Stimulated activated CD4-positive, alpha-beta T cell treated with anti-CD3 and anti-CD28 coated beads, Interleukin-2, amount 100 ng/mL, for 24 hours (primary cell): ENCODE measurements at regions not wholly inside any gene's neighbourhood (a gene's known extent, or its start where the extent isn't known, plus 50 kb on each side); places are given as distances from the start of the nearest gene placed in this dataset.
"Not testable (repeated sequence)": the region's sequence is repeated elsewhere in the genome, so short reads cannot be mapped to it uniquely, and the experiment has no call there.

Source experiments
- DNase-seq, 2 donors: peaks; one replicate each; pipeline ENCODE4 v3.0.0-alpha.2; 2020

- DNase-seq: not testable (repeated sequence)
These were observed 223.7 kb upstream of the ANKRD20A1 start for GRCh38 chr9:67635067-67635466.

- not testable (repeated sequence) for DNase-seq
These were observed 246.8 kb upstream of the ANKRD20A1 start for GRCh38 chr9:67611900-67612299.

GRCh38 chr9:67609872-67610271, 248.9 kb upstream of the ANKRD20A1 start:
- not testable (repeated sequence) for DNase-seq

- DNase-seq: not testable (repeated sequence)
These were observed 249.3 kb upstream of the ANKRD20A1 start for GRCh38 chr9:67609435-67609834.

GRCh38 chr9:67605113-67605512, 253.6 kb upstream of the ANKRD20A1 start:
- not testable (repeated sequence) for DNase-seq

GRCh38 chr9:67603609-67604008, 255.1 kb upstream of the ANKRD20A1 start:
- not testable (repeated sequence) for DNase-seq

- DNase-seq: not testable (repeated sequence)
These were observed 266.3 kb upstream of the ANKRD20A1 start for GRCh38 chr9:67592424-67592823.

- DNase-seq: not testable (repeated sequence)
These were observed 302.9 kb upstream of the ANKRD20A1 start for GRCh38 chr9:67555874-67556273.

- DNase-seq: not testable (repeated sequence)
These were observed 308.7 kb upstream of the ANKRD20A1 start for GRCh38 chr9:67550044-67550443.

- not testable (repeated sequence) for DNase-seq
These were observed 328.9 kb upstream of the ANKRD20A1 start for GRCh38 chr9:67529834-67530233.

GRCh38 chr9:67516938-67517337, 341.8 kb upstream of the ANKRD20A1 start:
- DNase-seq: not testable (repeated sequence)

- not testable (repeated sequence) for DNase-seq
These were observed 344.1 kb upstream of the ANKRD20A1 start for GRCh38 chr9:67514587-67514986.

- DNase-seq: not testable (repeated sequence)
These were observed 354.9 kb upstream of the ANKRD20A1 start for GRCh38 chr9:67503728-67504369.

- DNase-seq: not testable (repeated sequence)
These were observed 366.7 kb upstream of the ANKRD20A1 start for GRCh38 chr9:67492028-67492427.

GRCh38 chr9:67477465-67477864, 381.3 kb upstream of the ANKRD20A1 start:
- DNase-seq: not testable (repeated sequence)

GRCh38 chr9:67470739-67471138, 388.0 kb upstream of the ANKRD20A1 start:
- DNase-seq: not testable (repeated sequence)

- DNase-seq: not testable (repeated sequence)
These were observed 390.4 kb upstream of the ANKRD20A1 start for GRCh38 chr9:67468326-67468725.

- DNase-seq: not testable (repeated sequence)
These were observed 396.7 kb upstream of the ANKRD20A1 start for GRCh38 chr9:67461796-67462757.

- DNase-seq: not testable (repeated sequence)
These were observed 405.8 kb upstream of the ANKRD20A1 start for GRCh38 chr9:67452941-67453340.

- not testable (repeated sequence) for DNase-seq
These were observed 416.4 kb upstream of the ANKRD20A1 start for GRCh38 chr9:67442313-67442712.

GRCh38 chr9:67437011-67437410, 421.7 kb upstream of the ANKRD20A1 start:
- not testable (repeated sequence) for DNase-seq

GRCh38 chr9:67424881-67425280, 432.5 kb upstream of the SPATA31A3 start:
- DNase-seq: not testable (repeated sequence)

- DNase-seq: not testable (repeated sequence)
These were observed 430.8 kb upstream of the SPATA31A3 start for GRCh38 chr9:67423049-67423728.
